NCI-H146 treated with DMSO at 0.1 percent for 48 hours (cell line): ENCODE measurements at regions not wholly inside any gene's neighbourhood (a gene's known extent, or its start where the extent isn't known, plus 50 kb on each side); places are given as distances from the start of the nearest gene placed in this dataset.

Experiments used
- DNase-seq: peaks from one replicate; lab custom pipeline; 2025; ENCODE audit not compliant: unreplicated experiment; lab: John Stamatoyannopoulos, UW

DNA sequence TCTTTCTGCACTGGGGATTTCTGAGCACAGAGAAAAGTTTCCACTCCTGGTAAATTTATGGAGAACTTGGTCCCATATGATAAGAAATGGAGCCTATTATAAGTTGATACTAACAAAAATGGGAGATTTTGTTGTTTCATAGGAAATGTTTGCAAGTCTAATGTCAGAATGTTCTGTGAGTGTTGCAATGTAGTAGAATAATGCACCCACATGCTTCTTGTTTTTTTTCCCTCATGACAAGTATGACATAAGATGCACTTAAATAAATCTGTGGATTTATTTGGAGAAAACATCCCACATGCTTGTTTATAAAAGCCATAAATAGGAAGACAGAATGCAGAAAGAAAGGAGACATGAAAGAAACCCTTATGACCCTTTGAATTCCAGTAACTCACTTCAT, 50.8 kb upstream of the KCNJ6 start:
- DNase-seq: no peak

DNA sequence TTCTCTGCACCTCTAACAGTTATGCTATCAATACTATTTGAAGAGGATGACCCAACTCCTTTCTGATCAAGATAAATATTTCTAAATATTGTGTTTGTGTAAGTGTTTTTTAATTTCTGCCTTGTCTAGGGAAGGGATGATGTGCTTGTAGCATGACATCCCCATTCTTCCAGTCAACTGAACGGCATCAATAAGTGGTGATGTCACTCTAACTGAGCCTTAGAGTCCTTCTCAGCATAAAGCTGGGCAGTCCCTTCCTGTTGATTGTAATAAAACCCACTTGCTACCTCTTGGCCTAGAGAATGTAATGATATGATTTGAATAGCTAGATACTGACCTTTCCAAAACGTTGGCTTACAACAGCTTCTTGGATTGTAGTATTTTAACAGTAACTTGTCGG, 52.5 kb upstream of the KCNJ6 start:
- DNase-seq: no peak

DNA sequence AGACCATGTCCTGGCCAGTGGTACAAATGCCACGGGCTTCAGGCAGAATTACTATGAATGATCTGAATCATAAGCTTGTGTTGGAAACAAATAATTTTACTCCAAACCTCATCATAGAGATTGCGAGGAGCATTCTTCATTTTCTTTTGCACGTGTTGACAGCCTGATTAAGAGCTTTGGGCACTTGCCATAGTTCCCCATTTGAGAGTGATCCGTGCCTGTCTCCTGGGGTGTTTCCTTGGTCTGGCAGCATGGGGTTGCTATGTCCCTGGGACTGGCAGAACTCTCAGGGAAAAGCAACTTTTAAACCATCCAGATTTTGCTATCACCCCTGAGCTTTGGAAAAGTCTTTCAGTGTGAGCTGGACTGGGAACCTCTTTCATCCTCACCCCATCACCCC, 54.3 kb upstream of the KCNJ6 start:
- DNase-seq: no peak

DNA sequence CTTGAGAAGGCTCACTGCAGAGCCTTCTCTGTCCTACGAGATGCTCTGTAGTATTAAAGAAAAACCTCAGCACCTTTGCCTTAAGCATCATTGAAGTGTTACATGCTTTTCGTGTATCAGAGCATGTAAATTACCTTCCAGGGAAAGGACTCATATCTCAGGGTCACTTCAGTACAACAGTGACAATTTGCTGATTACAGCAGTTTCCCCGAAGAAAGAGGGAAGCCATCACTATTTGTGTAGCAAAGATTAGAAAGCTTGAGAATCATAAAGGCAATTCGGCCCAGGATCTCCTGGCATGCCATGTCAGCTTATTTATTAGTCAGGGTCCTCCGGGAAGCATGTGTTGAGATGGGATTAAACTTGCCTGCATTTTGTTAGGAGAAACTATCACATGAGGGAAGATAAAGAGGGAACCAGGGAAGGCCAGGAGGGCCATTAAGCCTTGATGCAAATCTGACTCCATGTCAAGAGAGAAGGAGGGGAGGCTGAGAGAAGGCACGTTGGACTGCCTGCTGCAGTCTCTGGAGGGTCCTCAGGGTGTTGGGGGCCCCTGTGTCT, 55.2 kb upstream of the KCNJ6 start:
- no peak for DNase-seq

DNA sequence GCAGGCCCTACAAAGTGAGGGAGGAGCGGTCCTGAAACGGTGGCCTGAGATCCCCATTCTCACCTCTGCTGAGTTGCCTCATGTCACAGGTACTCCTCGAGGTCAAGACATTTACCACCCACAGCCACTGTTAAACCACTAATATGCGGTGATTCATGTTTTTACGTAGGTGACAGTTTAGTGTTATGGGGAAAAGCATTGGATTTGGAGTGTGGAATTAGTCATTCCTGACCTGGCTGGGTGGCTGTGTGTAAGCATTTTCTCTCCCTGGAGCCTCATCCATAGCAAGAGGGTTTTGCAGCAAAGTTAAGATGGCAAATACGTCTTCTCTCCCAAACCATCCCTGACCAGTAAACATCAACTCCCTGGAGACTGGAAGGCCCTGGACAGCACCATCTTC, 57.8 kb upstream of the KCNJ6 start:
- no peak for DNase-seq

DNA sequence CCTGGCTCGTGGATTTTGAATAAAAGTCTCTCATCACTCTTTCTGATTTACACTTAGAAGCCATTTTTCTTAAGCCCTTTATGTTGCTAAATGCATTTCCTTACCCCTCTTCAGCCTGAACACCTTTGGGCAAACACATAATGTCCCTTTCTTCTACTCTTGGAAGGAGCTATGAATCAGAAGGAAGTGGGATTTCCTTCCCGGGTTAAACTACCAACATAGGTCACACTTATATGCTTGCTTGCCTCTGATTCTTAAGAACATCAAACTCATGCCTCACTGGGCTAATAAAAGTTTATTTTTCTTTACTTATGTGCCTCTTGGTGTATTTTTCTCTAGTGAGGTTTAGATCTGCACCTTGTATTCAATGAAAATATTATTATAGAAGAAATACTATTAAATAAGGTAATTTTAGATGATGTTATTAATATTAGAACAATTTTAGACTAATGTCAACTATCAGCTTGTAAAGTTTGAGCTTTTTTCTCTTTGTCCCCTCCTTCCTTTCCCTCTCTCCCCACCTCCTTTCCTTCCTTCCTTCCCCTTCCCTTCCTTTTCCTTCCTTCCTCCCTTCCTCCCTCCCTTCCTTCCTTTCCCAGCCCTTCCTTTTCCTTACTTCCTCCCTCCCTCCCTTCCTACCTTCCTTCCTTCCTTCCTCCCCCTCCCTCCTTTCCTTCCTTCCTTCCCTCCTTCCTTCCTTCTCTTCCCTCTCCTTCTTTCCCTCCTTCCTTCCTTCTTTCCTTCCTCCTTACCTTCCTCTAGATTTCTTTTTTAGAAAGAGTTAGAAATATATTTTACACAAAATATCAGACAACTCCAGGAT, 66.5 kb upstream of the KCNJ6 start:
- no peak for DNase-seq

DNA sequence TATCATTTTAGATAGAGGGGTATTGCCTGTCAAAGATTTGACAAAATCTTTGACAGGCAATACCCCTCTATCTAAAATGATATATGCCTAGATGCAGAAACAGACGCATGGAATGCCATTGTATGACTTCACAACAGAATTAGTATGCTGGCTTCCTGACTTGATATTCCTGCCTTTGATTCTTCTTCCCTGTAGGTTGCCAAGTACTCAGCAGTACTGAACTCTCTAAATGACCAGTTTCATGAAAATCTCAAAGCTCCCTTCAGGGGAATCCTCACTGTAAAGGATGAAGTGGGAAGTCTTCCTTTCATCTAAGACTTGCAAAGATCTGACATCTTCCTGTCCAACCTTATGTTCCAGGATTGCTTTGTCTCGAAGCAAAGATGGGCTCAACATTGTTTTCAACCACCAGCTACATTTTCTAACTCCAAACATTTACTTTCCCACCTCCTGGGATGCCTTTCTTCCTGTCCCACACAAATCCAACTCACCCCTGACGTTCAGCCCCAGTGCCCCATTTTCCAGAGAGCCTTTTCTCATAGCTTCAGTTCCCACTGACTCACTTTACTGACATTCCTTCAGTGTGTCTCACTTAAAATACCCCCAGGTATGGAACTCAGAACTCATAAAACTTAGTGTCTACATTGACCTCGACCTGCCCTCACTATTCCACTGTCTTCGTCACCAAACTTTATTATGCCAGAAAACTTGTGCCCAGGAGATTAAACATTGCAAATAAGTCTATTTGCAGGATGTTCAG, 67.3 kb upstream of the KCNJ6 start:
- no peak for DNase-seq

DNA sequence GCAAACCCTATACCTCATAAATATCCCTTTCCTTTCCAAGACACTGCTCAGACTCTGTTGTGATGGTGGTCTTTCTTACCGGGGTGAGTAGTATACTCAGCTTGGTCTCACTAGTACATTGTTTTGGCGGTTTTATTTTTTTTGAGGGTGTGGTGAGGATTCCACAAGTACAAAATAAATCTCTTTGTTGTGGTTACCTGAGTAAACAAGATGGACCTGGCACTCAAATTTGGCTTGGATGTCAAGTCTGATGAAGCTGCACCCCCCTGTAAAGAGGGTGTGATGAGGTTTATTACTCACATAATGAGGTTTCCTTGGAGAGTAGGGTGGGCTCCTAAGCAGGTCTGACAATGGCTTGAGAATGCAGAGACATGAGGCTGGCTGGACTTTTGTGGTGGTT, 68.2 kb upstream of the KCNJ6 start:
- no peak for DNase-seq

DNA sequence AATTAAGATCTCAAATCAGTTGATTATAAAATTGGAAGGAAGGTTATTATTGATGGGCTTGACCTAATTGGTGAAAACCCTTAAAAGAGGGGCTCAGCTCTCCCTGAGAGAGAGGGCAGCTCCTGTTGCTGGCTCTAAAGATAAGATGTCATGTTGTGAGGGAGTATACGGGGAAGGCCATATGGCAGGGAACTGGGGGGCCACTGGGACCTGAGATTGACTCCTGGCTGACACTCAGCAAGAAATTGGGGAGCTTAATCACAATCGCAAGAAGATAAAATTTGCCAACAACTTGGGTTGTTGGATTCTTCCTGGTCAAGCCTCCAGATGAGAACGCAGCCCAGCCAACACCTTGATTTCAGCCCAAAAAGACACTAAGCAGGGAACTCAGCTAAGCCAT, 69.7 kb upstream of the KCNJ6 start:
- no peak for DNase-seq

DNA sequence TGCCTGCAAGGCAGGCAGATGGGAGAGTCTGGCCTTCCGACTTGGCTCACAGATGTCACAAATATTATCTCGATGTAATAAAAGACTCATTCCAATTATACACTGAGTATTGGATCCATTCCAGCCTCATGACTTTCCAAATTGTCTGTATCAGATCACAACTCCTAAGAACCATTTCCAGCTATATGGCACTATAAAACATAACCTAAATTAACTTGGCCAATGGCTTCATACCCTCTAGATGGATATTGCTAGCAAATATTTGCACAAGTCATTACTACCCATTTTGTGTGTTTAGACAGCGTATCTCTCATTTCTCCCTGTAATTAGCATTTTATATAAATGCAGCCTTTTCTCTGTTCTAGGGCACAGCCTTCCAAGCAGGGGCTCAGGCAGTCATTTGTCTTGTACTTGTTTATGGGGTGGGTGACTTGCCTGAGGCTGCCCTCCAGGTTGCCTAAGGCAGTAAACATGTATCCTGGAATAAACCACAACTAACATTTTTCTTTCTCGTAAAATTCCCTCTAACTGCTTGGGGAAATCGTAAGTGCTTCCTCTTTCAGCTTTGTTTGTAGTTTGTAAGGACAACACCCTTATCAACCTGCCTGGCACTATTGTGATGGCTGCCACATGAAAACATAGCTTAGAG, 70.6 kb upstream of the KCNJ6 start:
- peak; percentile 49 for DNase-seq

DNA sequence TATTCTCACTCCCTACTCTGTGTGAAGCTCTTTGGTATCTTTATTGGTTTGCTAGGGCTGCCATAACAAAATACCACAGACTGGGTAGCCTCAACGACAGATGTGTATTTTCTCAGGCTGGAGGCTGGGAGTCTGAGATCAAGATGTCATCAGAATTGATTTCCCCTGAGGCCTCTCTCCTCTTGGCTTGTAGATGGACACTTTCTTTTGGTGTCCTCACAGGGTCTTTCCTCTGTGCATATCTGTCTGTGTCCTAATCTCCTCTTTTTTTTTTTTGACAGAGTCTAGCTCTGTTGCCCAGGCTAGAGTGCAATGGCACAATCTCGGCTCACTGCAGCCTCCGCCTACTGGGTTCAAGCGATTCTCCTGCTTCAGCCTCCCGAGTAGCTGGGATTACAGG, 71.4 kb upstream of the KCNJ6 start:
- no peak for DNase-seq

DNA sequence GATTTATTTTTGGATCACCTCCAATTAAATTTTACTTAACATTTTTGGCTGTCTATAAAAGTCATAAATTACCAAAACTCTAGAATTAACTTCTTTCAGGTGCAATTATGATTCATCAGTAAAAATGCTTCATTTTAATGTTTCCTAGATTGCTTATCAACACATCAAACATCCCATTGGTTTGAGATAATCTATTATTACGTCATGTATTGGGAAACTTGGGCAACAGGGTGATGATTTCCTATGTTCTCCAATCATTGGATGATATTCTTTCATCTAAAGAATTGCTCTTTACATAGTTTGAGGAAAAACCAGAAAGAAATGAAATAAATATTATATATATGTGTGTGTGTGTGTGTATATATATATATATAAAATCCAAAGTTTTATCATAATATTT, 76.8 kb upstream of the KCNJ6 start:
- no peak for DNase-seq

DNA sequence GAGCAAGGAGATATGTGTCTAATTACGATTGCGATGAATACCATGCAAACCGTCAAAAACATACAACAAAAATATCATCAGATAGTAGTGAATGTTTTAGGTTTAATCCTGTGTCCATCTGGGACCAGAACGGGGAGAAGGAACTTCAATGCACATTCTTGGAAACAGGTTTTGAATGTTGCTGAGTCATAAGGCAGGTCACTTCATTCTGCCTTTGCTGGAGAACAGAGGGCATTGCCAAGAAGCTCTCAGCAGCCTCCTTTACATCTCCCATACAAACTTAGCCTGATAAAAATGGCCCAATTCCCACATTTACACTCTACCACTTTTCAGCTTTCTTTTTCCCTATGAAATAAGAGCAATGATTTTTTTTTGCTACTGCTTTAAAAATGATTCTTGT, 78.0 kb upstream of the KCNJ6 start:
- DNase-seq: no peak

DNA sequence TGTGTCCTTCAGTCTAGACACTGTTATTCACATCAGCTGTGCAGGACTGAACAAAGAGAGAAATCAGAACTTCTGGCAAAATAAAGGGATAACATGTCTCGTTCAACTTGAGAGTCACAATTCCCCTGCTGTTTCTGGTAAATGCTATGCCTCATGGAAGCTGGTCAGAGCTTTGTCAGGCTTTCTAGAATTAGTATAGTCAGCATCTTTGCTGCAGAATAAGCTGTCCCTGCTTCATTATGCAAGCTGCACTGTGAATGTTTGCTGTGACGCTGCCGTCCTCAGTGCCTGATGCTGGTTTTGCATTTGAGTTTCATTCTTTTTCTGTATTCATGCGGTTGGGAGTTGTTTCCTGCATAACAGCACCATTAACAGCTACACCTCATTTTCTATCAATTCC, 96.4 kb upstream of the KCNJ6 start:
- DNase-seq: no peak

DNA sequence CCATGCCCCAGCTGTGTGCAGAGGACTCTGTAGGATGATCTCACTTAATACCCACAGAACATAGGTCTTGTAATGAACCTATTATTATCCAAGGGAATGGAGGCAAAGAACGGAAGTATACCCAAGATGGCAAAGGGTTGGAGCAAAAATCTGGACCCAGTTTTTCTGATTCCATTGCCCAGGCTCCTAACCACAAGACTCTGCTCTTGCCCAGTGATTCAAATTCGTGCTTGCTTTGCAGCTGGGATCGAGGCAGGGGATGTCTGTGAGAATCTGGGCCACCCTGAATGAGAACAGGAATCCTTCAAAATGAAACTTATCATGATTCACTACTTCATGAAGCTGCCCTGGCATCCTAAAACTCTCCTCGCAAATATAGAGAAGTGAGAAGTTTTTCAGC, 97.5 kb upstream of the KCNJ6 start:
- no peak for DNase-seq

DNA sequence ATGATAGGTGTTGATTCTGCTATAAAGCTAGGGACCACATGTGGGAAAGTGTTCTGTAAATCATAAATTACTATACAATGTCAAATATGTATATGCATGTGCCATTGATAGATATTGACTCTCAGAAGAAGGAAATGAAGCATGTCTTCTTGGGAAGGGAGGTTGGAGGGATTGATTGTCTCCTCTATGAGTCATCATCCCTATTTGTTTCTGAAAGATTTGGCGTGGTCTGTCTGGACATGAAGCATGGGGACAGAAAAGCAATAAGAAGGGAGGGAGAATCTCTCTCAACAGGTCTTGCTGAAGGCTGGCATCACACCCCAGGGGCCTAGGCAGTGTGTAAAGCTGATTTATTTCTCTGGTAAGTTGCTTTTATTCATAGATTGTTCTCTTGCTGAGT, 98.0 kb upstream of the KCNJ6 start:
- no peak for DNase-seq

DNA sequence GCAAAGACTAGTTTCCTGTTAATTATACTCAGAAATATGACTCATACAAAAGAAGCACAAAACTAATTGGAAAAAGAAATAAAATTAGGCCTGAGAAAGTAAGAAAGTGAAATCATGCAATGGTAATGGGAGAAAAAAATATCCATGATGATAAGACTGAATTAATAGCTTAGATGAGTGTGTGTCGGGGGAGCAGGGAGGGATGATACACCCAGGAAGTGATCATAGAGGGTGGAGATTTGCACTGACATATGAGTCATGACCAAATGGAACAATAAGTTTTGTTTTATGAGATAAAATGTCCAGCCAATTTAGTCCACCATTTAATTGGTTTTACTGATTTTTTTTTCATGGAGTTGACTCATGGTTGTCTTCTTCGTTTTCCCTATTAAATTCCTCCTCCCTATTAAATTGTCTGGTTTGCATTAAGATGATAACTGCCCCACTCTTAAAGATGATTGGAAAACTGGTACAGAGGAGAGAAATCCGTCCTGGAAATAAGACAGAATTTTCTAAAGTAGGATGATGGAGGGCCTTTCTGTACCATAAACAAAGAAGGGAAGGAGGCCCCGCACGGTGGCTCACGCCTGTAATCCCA, 111.7 kb upstream of the KCNJ6 start:
- DNase-seq: no peak

DNA sequence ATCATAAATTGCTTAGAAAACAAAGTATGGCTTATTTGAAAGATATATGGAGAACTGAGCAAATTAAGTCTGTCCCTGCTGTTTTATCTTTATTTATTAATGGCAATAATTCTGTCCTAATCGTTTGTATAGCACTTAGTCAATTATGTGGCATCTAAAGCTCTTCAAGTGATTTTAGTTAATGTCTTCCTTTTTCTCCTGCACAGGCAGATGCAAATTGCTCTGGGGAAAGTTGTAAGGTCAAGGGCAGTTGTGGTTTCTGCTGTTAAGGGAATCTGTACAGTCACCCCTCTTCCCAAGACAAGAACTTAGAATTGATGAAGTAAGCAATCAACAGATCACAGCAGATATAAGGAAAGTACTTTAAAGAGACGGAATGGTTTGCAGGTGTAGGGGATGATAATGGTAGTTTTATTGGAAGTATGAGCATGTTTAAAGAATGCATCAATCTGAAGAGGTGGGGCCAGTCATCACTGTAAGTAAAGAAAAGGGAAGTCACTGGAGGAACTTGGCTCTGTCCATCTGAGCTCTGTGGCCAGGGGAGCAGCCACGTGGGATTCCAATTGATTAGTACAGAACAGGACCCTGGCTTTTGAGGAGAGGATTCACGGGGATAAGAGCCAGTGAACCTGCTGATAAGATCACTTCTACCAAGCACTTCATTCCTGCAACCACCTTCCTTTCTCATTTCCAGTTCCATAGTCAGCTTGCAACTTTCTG, 116.0 kb upstream of the KCNJ6 start:
- DNase-seq: no peak

DNA sequence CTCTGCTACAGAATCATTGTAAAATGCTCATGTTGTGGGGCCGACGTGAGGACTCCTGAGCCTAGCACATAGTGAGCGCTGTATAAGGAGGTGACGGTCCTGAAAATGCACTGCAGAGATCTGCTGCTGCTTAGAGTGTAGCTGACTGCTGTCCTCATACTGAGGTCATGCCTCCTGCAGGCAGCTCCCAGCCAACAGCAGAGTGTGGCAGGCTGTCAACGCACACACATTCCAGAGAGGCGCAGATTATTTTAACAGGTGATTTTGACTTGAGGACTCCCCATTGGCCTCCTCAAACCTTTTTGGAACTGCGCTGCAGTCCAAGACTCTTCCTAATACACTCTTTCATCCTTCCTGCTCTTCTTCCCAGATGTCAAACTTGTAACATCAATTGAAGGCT, 119.8 kb upstream of the KCNJ6 start:
- DNase-seq: no peak

DNA sequence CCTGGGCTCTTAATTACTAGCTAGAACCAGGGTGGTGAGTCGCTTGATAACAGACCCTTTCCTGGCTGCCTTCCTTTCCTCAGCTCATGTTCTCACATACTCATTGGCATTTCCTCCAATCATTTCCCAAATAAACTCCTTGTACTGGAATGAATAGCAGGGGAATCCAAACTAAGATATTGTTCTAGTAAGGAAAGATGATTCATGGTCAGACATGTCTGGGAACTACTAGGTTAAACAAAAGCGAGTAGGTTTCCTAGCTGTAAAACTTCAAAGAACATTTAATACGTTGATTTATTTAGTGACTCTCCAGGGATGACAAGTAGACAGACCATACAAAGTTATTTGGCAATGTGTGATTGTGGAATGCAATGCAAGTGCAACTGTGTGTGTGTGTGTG, 121.2 kb upstream of the KCNJ6 start:
- DNase-seq: no peak

DNA sequence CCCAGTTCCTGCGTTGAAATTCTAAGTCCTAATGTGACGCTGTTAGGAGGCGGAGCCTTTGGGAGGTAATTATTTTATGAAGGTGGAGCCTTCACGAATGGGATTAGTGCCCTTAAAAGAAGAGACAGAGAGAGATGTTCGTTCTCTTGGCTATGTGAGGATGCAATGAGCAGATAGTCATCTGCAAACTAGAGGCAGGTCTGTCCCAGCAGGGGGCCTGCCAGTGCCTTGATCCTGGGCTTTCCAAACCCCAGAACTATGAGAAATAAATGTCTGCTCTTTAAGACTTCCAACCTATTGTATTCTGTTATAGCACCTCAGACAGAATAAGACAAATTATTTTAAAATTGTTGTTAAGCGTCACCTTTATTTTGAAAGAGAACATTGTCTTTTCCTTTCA, 123.1 kb upstream of the KCNJ6 start:
- DNase-seq: no peak
